Endothelial cell of umbilical vein (primary cell): ENCODE measurements at regions not wholly inside any gene's neighbourhood (a gene's known extent, or its start where the extent isn't known, plus 50 kb on each side); places are given as distances from the start of the nearest gene placed in this dataset.

ENCODE experiments used
- BruUV-seq: library from RNA; stranded (reverse); fragments of 400-500 nt; replicated peaks from 2 replicates; lab custom pipeline; 2021; lab: Mats Ljungman, UMichigan
- CTCF ChIA-PET: fragments of 300-600, 350-600 bp; sonication (Branson Sonifier 250); formaldehyde crosslinking; loops from one replicate; lab custom pipeline; 2021; ENCODE audit warnings: antibody characterized with exemption, inconsistent platforms; lab: Charles Lee
- POLR2A ChIA-PET: fragments of 300-600, 350-600 bp; sonication (Branson Sonifier 250); formaldehyde crosslinking; loops from one replicate; lab custom pipeline; 2021; ENCODE audit warnings: antibody characterized with exemption, inconsistent platforms; lab: Charles Lee
- DNase-seq: peaks from one replicate; pipeline ENCODE4 v3.0.0-alpha.2; 2011; ENCODE audit warnings: low read depth, low spot score
- FAIRE-seq: peaks from 2 replicates; lab custom pipeline; 2011; peaks lifted over from hg19 to GRCh38; lab: Jason Lieb, UNC
- H2AFZ ChIP-seq: 2 replicates; pipeline ENCODE4 v1.6.0; 2012; ENCODE audit warnings: low read depth, low read length, control low read depth, inconsistent platforms
- H3K27ac ChIP-seq: 2 replicates; pipeline ENCODE4 v1.5.1; 2011; ENCODE audit warnings: low read depth, mild to moderate bottlenecking, control low read depth, low read length, moderate library complexity; ENCODE audit not compliant: insufficient read depth
- H3K27me3 ChIP-seq, 2 experiments: 2 replicates each; pipeline versions ENCODE4 v1.6.0 to v1.6.1; 2011; ENCODE audit warnings: low read length in 2 of 2, mixed read lengths in 1 of 2; ENCODE audit not compliant: control insufficient read depth in 2 of 2, insufficient read depth in 2 of 2
- H3K36me3 ChIP-seq, 2 experiments: 2 replicates in 1 of 2; 3 replicates in 1 of 2; pipeline ENCODE4 v1.5.1; 2011; ENCODE audit warnings: low read length in 2 of 2, mild to moderate bottlenecking in 1 of 2, moderate library complexity in 1 of 2; ENCODE audit not compliant: control insufficient read depth in 2 of 2, insufficient read depth in 2 of 2; ENCODE audit errors: extremely low read depth in 1 of 2
- H3K4me1 ChIP-seq: 3 replicates; pipeline ENCODE4 v1.5.1; 2011; ENCODE audit warnings: mild to moderate bottlenecking, low read length; ENCODE audit not compliant: control insufficient read depth, insufficient read depth; ENCODE audit errors: extremely low read depth
- H3K4me2 ChIP-seq: 2 replicates; pipeline ENCODE4 v1.6.1; 2011; ENCODE audit warnings: low read length, control low read depth, mixed read lengths; ENCODE audit not compliant: insufficient read depth
- H3K4me3 ChIP-seq, 3 experiments: fragments of 200-600 bp in 1 of 3; sonication (generic), shearing (Covaris generic) in 1 of 3; replicated peaks in 1 of 3; 2 replicates each; pipeline ENCODE4 v1.5.1; 2011 to 2016; ENCODE audit warnings: control low read depth in 3 of 3, low read length in 3 of 3, mild to moderate bottlenecking in 2 of 3, inconsistent platforms in 1 of 3, low read depth in 1 of 3, moderate library complexity in 1 of 3; ENCODE audit not compliant: insufficient read depth in 1 of 3
- H3K79me2 ChIP-seq: 2 replicates; pipeline ENCODE4 v1.6.0; 2012; ENCODE audit warnings: low read length, inconsistent platforms; ENCODE audit not compliant: control insufficient read depth, insufficient read depth
- H3K9ac ChIP-seq: replicated peaks from 2 replicates; pipeline ENCODE3; 2011; ENCODE audit warnings: low read length, control low read depth; ENCODE audit not compliant: insufficient read depth; ENCODE audit errors: extremely low read depth
- H3K9me1 ChIP-seq: replicated peaks from 3 replicates; pipeline ENCODE4 v1.6.0; 2011; ENCODE audit warnings: mild to moderate bottlenecking, low read length; ENCODE audit not compliant: control insufficient read depth, insufficient read depth; ENCODE audit errors: extremely low read depth
- H3K9me3 ChIP-seq: replicated peaks from 2 replicates; pipeline ENCODE4 v1.5.1; 2012; ENCODE audit warnings: low read length, inconsistent platforms; ENCODE audit not compliant: control insufficient read depth, insufficient read depth
- H4K20me1 ChIP-seq: replicated peaks from 2 replicates; pipeline ENCODE3; 2011; ENCODE audit warnings: mild to moderate bottlenecking, low read length; ENCODE audit not compliant: control insufficient read depth, insufficient read depth; ENCODE audit errors: extremely low read depth
- CTCF ChIP-seq, 2 donors: IDR thresholded peaks; 1 replicate in 1 of 2; 2 replicates in 1 of 2; pipeline ENCODE4 v1.5.1; 2011; ENCODE audit warnings: low read length in 2 of 2, mild to moderate bottlenecking in 2 of 2, moderate library complexity in 2 of 2, control low read depth in 1 of 2, inconsistent platforms in 1 of 2, low read depth in 1 of 2; ENCODE audit not compliant: insufficient read depth in 1 of 2; ENCODE audit errors: extremely low read depth in 1 of 2
- EZH2 ChIP-seq: IDR thresholded peaks from 2 replicates; pipeline ENCODE4 v1.6.1; 2012; ENCODE audit warnings: borderline replicate concordance, low read depth, mild to moderate bottlenecking, moderate library complexity, low read length, inconsistent platforms; ENCODE audit not compliant: severe bottlenecking
- FOS ChIP-seq: IDR thresholded peaks from 2 replicates; pipeline ENCODE4 v1.6.1; 2011; ENCODE audit warnings: mild to moderate bottlenecking, low read length, moderate library complexity, borderline replicate concordance; ENCODE audit not compliant: insufficient read depth
- GATA2 ChIP-seq: IDR thresholded peaks from 2 replicates; pipeline ENCODE4 v1.7.0; 2011; ENCODE audit warnings: low read depth, mild to moderate bottlenecking, moderate library complexity, mixed read lengths, low read length; ENCODE audit not compliant: insufficient read length, insufficient read depth
- JUN ChIP-seq: IDR thresholded peaks from 2 replicates; pipeline ENCODE4 v1.6.1; 2011; ENCODE audit warnings: borderline replicate concordance, low read depth; ENCODE audit not compliant: insufficient read length, insufficient read depth
- MAX ChIP-seq: IDR thresholded peaks from 2 replicates; pipeline ENCODE4 v1.6.1; 2011; ENCODE audit not compliant: insufficient read depth, insufficient read length
- MYC ChIP-seq: IDR thresholded peaks from one replicate; pipeline ENCODE4 v1.6.1; 2011; ENCODE audit warnings: mild to moderate bottlenecking, low read depth, low read length
- POLR2A ChIP-seq: IDR thresholded peaks from 2 replicates; pipeline ENCODE4 v1.6.1; 2012; ENCODE audit warnings: low read depth, mild to moderate bottlenecking, control low read depth, low read length
- POLR2AphosphoS5 ChIP-seq: IDR thresholded peaks from 2 replicates; pipeline ENCODE4 v1.6.1; 2012; ENCODE audit warnings: low read depth, mild to moderate bottlenecking, control low read depth, low read length, moderate library complexity; ENCODE audit not compliant: insufficient read depth
- dilution Hi-C: fragments of 300-500 bp; cut with MboI; formaldehyde crosslinking; loops from one replicate; pipeline ENCODE4 v1.15.0; 2019; ENCODE audit warnings: low sequenced_read_pairs; ENCODE audit not compliant: extremely low pct_ligation_motif_present
- intact Hi-C: fragments of 100-400 bp; cut with micrococcal nuclease; formaldehyde crosslinking; loops from one replicate; pipeline ENCODE4 v1.10.0; 2022

GRCh38 chr14:49428076-49428475 lies 158.1 kb downstream of the RPS29 start:
- no peaks in the 10 kb centered on the region for H3K4me1 ChIP-seq
- BruUV-seq = no TSS peak
- H3K79me2 ChIP-seq = no peaks in the 10 kb centered on the region
- H3K4me3 ChIP-seq = no peak overlapping the region
- no peaks in the 10 kb centered on the region for H3K27me3 ChIP-seq
- no peaks in the 10 kb centered on the region for H3K9me3 ChIP-seq
- CTCF ChIA-PET = interaction anchor here (1.4 to 1.5 kb wide), 2 partner anchors 10 to 34 kb away, joined by 4 to 9 read pairs; no protein-coding TSS in a partner anchor
- TF ChIP-seq EZH2 = no peak
- no peak for TF ChIP-seq CTCF (IDR thresholded peaks at IDR 0.05; ENCODE audit: extremely low read depth in 1 of 2, insufficient read depth in 1 of 2, low read depth in 1 of 2, low read length in 2 of 2)
- TF ChIP-seq POLR2AphosphoS5 = no peak
- no peak overlapping the region for H2AFZ ChIP-seq
- H3K4me2 ChIP-seq = no peak overlapping the region
- no peak overlapping the region for H3K27ac ChIP-seq
- POLR2A ChIA-PET = no interaction called here
- intact Hi-C loops = no loop called here
- DNase-seq = no peak
- no peak for FAIRE-seq
- H3K36me3 ChIP-seq = no peaks in the 10 kb centered on the region
- H4K20me1 ChIP-seq = no peaks in the 10 kb centered on the region
- dilution Hi-C loops = no loop called here
- no peak overlapping the region for H3K9ac ChIP-seq
- H3K9me1 ChIP-seq = no peaks in the 10 kb centered on the region

GRCh38 chr14:49427117-49427516 lies 159.1 kb downstream of the RPS29 start:
- Histone ChIP-seq H2AFZ (no peak overlapping the region), H3K9ac (no peak overlapping the region), H3K79me2 (no peaks in the 10 kb centered on the region), H3K9me1 (no peaks in the 10 kb centered on the region), H3K9me3 (no peaks in the 10 kb centered on the region), H3K4me1 (no peaks in the 10 kb centered on the region), H4K20me1 (no peaks in the 10 kb centered on the region), H3K4me2 (no peak overlapping the region), H3K27me3 (no peaks in the 10 kb centered on the region), H3K27ac (no peak overlapping the region), H3K36me3 (no peaks in the 10 kb centered on the region), H3K4me3 (no peak overlapping the region)
- FAIRE-seq = no peak
- intact Hi-C loops (no loop called here), dilution Hi-C loops (no loop called here)
- ChIA-PET CTCF (interaction anchor here (1.4 kb wide), 1 partner anchor 35 kb away, joined by 9 read pairs; no protein-coding TSS in a partner anchor), POLR2A (no interaction called here)
- TF ChIP-seq MAX = no peak
- TF ChIP-seq GATA2 = no peak
- no peak for TF ChIP-seq JUN
- TF ChIP-seq CTCF (IDR thresholded peaks at IDR 0.05; ENCODE audit: extremely low read depth in 1 of 2, insufficient read depth in 1 of 2, low read depth in 1 of 2, low read length in 2 of 2) = no peak
- TF ChIP-seq MYC = no peak
- no peak for TF ChIP-seq EZH2
- no peak for TF ChIP-seq POLR2A
- TF ChIP-seq FOS = no peak
- TF ChIP-seq POLR2AphosphoS5 = no peak
- BruUV-seq = no TSS peak
- DNase-seq = no peak
